Non-pigmented ciliary epithelial cell (primary cell): ENCODE measurements at regions not wholly inside any gene's neighbourhood (a gene's known extent, or its start where the extent isn't known, plus 50 kb on each side); places are given as distances from the start of the nearest gene placed in this dataset.
"Not testable (repeated sequence)": the region's sequence is repeated elsewhere in the genome, so short reads cannot be mapped to it uniquely, and the experiment has no call there.

ENCODE experiments used
- DNase-seq: peaks from one replicate; pipeline ENCODE4 v3.0.0-alpha.2; 2010; ENCODE audit warnings: low read depth

DNA sequence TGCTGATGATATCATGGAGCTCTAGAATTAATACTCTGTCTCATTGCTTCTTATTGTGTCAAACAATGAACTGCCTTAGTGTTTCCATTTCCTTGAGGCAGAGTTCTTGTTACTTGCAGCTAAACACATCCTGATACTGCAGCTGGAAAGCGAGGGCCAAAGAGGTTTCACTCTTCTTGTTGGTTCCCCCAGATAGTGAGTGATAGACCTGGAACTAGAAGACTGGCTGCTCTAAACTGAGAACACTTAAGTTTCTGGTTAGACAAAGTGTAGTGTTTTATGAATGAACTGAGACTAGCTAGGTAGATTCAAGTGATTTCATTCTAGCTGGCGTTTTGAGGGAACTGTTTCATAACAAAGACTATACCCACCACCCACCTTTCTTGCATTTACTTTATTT is 321.7 kb downstream of the TXNL1 start:
- DNase-seq = no peak

DNA sequence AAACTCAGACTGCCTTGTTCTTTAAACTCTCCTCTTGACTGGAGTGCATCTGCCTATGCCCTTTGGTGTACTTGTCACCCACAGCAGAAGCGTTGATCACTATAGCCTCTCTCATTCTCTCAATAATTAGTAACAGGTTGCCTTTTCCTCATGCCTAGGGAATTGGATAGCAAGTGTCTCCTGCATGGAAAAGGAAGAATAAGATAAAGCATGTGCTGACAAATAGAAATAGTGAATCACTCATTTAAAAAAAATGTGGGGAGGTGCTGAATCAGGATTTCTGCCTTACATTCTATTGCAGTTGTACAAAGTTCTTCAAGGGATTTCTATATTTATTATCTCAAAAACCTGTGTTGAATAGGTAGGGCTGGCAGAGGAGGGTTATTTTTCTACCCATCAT is 323.0 kb downstream of the TXNL1 start:
- DNase-seq = no peak

DNA sequence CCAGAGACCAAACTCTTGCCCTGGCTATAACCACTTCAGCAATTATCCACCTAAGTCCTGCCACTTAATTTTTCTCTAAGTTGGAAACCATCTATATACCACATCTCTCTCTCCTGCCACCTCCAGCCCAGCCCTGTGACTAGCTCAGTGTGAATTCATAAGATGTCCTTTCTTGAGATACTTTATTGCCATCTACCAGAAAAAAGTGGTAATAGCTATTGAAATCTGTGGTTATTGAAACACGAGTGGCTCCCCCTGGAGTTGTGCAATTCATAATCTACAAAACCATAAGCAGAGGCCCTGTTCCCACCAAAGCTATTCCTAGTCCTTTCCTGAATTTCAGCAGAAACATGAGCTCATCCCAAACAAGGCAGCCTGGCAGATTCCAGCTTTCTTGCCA is 324.0 kb downstream of the TXNL1 start:
- no peak for DNase-seq

DNA sequence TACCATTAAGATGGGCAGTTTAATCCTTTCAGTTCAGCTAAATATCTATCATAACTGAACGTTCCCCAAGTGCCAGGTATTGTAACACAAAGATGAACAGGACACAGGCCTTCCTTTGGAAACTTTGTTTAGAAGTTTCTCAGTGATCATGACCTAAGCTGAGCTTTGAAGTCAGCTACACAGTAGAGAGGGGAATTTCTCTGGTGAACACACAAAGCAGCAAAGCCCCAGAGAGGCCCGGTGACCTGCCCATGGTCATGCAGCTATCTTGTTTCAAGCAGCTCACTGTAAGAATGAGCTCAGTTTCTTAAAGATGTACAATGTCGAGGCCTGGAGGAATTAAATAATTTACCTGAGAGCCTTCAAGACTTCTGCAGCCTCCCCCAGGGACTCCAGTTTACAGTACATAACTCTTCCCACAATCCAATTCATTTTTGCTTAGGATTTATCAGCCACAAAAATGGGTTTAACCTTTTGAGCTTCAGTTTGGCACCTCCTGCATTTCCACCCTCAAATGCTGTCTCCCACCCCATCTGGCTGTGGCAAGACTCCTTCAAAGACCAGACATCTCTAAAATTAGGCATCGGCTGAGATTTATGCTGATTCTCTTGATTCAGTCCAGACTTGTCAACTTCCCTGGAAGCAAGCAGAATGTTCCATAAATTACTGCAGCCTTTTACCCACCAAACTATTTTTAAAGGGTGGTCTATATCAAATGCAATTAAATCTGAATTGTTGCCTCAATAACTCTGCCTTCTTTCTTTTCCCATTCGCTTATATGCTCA is 325.6 kb downstream of the TXNL1 start:
- no peak for DNase-seq

DNA sequence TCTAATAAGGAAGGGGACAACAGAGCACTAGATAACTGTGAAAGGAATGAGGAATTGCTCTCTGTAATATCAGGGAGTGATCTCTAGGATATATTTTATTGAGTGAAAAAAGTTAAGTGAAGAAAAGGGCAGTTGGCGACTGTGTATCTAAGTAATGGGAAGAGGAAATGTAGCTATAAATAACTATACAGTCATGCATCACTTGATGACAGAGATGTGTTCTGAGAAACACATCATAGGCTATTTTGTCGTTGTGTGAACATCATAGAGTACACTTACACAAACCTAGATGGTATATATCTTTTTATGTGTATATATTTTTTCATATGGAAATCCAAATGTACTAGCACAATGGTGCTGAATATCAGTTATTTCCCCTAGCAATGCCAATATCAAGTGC is 329.3 kb downstream of the TXNL1 start:
- no peak for DNase-seq

DNA sequence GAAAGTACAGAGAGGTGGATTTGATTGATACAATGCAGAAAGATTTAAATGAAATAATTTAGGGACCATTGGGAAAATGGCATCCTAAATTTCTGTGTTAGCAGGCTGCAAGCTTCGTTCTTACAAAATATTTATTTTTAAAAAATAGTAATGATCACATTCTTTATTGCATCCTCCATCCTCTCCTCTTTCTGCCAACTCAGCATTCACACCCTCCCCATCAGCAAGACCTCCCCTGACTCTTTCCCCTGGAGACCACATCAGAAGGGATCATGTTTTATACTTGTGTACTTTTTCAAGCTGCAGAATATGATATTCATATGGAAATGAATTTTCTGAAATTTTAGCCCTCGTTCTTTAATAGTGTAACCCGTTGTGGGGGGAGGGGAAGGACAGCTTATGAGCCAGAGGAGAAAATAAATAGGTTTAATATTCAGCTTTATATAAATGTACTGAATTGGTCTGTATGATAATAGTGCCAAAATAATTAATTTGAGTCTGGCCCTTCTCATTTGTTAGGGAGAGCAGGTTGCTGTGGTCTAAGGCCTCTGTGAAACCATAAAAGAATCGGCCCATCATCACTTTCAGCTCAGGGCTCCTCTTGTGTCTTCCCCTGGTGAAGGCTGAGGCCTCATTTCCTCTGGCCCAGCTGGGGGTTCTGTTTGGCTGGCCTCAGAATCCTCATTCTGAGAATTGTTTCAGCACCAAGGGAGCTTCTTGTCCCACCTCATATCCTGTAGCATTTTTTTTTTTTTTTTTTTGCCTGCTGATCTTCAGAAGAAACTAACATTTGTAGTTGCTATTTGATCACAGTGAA is 330.8 kb downstream of the TXNL1 start:
- DNase-seq = no peak

DNA sequence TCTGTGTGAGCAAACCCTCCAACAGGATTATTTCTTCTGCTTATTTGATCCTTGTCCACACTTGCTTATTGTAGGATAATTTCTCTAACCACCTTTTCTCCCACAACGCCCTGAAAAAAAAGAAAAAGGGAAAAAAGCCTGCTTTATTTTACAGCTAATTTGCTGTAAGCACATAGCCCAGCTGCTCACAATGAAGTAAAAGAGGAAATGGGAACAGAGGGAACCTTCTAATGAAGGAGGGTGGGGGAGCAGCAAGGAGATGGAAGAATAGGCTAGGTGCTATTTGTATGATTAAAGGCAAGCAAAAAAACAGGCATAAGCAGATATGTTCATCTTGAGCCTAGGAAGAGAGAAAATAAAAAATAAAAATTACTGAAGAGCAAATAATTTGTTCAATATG is 331.6 kb downstream of the TXNL1 start:
- DNase-seq = no peak

DNA sequence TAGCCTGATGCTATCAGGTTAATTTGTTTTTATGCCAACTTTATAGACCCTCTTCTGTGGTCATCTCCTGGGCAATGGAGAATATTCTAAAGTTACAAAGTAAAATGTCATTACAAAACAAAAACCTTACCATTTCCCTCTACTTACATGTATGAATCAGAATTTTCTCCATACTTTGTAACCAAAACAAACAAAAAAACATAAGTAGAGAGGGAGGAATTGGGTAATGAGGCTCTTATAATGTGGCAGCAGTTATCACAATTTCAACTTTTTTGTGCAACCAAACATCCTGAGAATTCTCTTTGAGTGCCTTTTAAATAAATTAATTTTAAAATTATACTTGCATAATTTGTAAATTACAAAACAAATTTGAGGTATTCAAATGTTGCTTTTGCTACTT is 332.8 kb downstream of the TXNL1 start:
- no peak for DNase-seq

DNA sequence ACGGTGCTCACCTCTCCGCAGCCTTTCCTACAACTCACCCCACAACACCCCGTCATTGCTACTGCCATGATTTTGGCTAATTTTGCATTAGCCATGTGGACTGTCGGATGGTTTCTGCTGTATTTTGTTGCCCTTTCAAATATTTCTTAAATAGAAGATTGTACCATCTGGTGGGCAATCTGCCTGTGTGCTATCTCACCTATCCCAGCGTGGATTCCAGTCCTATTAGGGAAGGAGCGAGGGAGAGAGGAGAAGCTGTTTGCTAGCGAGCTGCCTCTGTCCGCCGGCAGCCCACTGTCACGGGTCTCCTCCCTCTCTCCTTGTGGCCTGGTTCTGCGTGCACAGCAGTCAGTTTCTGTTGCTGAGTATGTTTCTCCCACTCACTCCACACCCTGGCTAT is 336.2 kb downstream of the TXNL1 start:
- no peak for DNase-seq

DNA sequence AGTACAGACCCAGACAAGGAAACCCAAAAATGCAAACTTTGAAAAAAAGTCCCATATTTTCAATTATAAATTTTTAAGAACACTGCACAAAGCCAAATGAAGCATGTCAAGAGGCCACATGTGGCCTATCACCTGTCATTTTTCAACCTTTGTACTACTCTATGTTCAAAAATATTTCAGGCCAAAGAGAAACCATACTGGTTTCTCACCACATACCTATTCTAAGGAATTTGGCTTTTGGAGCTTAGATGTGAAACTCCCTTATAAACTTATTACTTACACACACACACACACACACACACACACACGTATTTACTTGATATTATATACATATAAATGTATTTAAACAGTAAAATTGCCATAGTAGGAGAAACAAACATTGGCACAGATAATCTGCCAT is 338.7 kb downstream of the TXNL1 start:
- DNase-seq = no peak

DNA sequence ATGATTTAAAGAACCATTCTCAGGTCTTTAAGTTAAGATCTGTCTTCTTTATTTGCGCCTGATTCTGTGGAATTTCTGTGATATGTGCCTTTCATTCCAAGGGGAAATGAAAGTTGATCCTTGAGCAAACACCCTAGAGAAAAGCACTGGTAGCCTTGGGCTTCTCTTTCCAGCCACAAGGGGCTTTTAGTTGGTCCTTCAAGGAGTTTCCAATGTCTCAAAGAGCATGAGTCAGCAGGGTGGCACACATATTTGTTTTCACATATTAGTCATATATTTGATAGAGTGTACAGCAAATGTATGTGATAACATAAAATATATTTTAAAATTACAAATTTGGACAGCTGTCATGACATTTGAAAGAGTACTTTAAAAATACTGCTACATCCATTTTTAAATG is 339.5 kb downstream of the TXNL1 start:
- no peak for DNase-seq

DNA sequence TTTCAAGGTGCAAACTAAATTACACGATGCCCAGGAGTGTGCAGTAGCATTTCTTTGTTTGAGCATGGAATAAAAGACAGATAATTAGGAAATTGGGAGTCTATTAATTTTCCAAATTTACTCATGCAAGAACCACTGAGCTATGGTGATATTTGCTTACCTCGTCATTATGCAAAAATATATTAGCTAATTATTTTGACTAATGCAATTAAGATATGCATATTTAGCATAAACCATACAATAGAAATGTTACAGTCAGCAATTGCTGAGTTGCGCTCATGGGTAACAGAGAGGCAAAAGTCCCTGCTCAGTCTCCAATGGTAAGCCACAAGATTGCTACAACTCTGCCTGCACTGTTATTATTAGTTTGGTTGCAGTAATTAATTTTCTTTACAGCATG is 342.0 kb downstream of the TXNL1 start:
- DNase-seq = no peak

DNA sequence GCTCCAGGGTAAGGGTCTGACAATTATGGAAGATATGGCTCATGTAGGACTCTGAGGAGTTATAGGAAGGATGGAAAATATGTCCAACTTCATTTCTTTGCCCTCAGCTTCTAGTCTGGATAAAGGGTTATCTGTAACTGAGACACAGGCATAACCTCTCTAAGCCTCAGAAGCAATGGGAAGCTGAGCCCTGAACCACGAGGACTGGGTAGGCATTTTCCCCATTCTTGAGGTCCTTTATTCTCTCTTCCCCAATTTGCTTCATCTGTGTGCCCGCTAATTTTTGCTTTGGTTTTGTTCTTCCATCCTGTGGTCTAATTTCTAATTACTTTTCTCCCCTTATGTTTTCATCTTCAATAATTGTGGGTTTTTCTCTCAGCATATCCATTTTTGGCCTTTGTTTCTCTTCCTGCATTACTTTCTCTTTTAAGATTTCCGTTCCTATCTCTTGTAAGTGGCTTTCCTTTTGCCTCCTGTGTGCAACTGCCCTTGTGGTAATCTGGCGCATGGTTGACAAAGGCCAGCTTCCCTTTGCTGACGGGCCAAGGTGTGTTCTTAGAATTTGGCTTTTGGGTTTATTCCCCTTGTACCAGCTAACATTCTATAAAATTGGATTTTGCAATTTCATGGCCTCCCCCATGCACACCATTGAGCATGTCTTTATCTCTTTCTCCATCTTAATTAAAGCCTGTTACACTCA is 343.8 kb downstream of the TXNL1 start:
- no peak for DNase-seq

DNA sequence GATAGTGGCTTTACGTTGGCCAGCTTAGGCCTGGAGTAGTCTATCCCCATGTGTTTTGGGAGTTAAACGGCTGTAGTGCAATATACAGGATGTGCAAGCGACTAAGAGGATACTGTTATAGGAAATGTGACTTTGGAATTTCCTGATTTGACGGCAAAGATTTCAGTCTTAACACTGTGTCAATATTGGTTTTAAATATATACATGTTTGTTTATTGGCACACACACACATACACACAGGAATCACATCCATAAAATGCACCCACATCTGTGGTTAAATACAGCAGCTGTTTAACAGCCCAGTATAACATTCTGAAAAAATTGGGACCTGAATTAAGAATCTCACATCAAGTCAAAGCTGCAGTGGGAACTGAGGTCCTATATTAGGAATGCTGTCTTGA is 347.1 kb downstream of the TXNL1 start:
- DNase-seq = no peak

DNA sequence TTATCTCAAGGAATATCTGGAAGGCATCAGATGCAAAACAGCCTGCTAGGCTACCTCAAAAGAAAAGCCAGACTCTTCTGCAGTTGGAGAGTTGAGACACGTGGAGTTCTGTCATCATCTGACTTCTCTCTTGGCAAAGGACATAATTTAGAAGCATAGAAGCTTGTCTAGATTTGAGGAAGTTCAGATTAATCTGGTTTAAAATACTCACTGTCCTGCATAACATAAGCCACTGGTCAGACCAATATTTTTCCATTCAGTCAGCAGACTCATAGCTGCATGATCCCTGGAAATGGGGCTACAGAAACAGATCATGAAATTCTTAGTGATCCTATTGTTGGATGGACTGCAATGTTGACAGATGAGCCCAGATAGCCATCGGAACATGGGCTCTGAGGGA is 349.0 kb downstream of the TXNL1 start:
- DNase-seq = no peak

DNA sequence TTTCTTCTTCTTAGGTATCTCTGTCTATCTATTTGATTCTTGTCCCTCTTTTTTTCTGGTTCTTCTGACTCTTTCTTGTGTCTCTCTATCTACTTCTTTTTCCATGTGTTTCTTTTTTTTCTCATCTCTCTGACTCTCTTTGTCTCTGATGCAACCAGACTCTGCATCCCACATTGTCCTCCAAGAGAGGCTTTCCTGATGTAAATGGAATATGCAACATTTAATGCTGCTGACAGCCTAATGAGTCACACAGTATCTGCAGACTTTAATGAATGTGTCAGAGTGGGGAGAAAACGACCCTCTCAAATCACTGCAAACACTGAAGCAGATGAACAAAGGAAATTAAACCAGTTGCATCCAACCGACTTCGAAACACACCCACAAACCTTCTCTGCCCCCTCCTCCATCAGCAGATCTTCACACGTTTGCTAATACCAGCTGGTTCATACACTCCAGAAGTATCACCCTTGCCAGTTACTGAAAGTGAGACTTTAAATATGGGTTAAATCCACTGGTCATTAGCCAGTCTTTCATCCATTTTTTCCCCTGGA is 351.5 kb downstream of the TXNL1 start:
- DNase-seq = no peak

DNA sequence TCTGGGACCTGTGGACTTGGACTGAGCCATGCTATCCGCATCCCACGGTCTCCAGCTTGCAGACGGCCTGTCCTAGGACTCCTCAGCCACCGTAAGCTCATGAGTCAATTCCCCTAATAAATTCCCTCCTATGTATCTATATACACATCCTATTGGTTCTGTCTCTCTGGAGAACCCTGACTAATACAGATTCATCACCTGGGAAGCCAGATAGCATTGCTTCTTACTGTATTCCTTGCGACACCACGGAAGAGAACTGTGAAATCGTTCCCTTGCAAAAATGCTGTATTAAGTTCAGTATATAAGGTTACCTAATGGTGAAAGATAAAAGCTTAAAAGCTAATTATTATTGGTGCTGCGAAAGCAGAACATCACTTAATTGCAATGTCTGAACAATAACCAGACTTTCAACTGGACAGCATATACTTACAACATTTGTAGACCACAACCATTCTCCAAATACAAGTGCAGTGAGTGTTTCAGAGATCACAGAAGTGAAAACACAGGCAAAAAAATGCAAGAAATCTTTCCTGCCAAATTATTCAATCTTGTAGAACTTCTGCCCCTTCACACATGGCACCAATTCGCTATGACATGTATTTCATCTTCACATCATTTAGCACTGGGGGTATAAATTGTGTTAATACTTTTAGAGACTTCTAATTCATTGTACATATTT is 352.9 kb downstream of the TXNL1 start:
- DNase-seq = no peak

DNA sequence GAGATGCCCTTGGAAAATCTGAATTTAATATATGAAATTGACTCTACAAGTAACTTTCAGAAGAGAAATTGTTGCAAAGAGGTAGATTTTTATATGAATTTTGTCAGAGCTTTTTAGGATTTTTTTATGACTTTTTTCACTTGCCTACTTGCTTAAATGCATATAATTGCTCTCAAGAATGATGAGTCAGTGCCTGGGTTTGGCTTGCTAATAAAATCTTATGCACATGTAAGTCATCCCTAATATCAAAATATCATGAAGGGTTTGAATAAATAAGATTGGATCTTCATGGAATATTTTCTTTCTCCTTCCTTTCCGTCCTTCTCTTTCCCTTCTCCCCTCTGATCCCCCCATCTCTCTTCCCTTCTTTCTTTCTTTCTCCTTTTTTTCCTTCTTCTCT is 354.1 kb downstream of the TXNL1 start:
- no peak for DNase-seq

DNA sequence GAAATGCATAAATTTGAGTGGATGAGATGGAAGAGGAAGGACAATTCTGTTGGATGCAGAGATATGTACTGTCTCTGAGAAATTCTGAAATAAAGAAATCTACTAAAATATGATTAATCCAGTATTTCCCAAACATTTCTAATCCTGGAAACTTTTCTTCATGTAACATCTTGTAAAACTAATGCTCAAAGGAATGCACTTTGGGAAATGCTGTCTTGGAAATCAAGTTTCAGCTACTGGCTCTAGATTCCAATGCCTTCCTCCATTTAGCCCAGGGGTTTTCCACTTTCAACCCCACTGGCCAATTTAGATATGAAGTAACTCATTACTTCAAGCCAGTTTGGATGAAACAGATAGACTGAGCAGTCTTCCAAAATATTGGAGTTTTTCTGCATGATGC is 355.1 kb downstream of the TXNL1 start:
- DNase-seq = no peak

DNA sequence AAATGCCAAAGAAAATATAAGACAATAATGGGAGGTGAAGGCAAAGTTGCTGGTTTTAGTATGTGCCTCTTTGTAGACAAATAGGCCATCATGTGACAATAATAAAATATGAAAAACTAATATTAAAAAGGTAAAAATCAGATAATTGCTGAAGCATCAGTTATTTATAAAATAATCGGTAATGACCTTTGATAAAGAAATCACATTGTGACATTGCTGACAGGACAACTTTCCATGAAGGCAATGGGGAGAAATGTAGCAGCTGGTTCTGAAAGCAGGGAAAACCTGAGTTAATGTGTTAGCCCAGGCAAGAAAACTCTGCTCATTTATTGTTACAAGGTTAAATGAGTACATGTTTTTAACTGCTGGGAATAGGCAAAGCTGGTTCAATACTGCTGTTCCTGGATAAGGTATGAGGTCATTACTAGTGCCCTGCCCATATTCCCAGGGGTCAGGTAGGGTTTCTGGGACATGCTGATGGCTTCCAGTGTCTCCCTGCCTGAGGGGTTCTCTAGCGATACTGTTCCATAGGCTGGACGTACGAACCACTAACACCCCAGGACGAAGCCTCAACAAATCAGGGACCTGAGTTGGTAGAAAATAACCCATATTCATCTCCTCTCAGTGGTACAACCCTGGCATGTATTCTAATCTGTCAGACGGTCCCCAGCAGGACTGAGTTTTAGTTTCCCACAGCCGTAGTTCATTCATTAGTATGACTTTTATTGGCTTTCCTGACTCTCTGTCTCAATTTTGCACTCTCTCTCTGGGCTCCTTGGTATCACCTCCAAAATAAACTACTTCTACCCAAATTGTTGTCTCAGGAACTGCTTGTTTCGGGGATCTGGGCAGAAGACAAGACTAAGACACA is 355.9 kb downstream of the TXNL1 start:
- no peak for DNase-seq

DNA sequence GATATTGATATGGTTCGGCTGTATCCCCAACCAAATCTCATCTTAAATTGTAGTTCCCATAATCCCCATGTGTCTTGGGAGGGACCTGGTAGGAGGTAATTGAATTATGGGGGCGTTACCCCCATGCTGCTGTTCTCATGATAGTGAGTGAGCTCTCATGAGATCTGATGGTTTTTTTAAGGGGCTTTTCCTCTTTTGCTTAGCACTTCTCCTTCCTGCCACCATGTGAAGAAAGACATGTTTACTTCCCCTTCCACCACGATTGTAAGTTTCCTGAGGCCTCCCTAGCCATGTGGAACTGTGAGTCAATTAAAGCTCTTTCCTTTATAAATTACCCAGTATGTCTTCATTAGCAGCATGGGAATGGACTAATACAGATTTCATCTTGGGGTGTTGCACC is 358.6 kb downstream of the TXNL1 start:
- not testable (repeated sequence) for DNase-seq
